ENCODE measurements at regions not wholly inside any gene's neighbourhood (a gene's known extent, or its start where the extent isn't known, plus 50 kb on each side); places are given as distances from the start of the nearest gene placed in this dataset.

DNA sequence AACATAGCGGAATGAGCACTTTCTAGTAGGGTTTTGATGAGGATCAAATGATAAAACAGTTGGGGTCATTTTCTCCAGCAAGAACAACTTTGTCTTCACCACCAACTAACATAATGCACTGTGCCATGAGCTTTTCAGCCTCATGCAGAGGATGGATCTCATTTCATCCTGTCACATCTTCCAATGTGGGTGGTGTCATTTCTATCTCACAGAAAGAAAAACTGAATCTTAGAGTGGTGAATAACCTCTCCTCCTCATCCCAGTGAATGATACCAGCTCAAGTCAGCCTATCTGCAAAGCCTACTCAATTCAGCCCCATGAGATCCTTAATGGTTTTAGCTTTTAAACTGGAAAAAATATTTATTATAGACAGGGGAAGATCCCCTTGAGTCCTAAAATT lies 1147.2 kb downstream of the VRK1 start:
- Histone ChIP-seq H3F3A (ENCODE audit: insufficient read depth, low read length, poor library complexity, severe bottlenecking) (no peaks in the 10 kb centered on the region), H3K9ac (ENCODE audit: low read length) (no peak overlapping the region), H3K9me2 (ENCODE audit: insufficient read depth, low read length) (no peaks in the 10 kb centered on the region), H4K20me1 (ENCODE audit: insufficient read depth) (no peaks in the 10 kb centered on the region), H3K27me3 (ENCODE audit: insufficient read depth, low read depth, low read length) (no peaks in the 10 kb centered on the region), H2AFZ (ENCODE audit: low read depth, low read length) (no peak overlapping the region), H3K27ac (ENCODE audit: low read length) (no peak overlapping the region), H3K9me3 (ENCODE audit: low read length) (no peaks in the 10 kb centered on the region), H3K4me2 (ENCODE audit: low read length) (no peak overlapping the region), H3K36me3 (ENCODE audit: insufficient read depth, low read length) (no peaks in the 10 kb centered on the region), H3K79me2 (replicated peaks; ENCODE audit: insufficient read depth, low read length) (no peaks in the 10 kb centered on the region), H3K4me3 (ENCODE audit: low read length) (no peak overlapping the region)
- TF ChIP-seq MXI1 (conservative IDR thresholded peaks at IDR 0.05; ENCODE audit: poor library complexity, severe bottlenecking): no peak

DNA sequence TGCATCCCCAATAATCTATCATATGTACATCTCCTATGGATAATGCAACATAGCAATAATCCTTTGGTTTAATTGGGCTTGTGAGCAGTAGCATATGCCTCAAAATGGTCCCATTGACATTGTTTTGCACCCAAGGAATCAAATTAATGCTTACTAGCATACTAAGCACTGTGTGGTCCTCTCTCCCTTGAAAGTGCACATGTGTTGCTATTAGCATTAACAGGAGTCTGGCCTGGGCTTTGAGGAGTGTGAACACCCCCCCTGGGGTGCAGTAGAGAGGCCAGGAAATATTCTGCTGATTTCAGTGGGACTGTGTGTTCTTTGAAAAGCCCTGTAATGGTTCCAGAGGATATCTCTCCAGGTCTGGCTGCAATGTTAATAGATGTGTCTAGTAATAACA lies 1148.4 kb downstream of the VRK1 start:
- H3K4me3 ChIP-seq (ENCODE audit: low read length): no peak overlapping the region
- H3F3A ChIP-seq (ENCODE audit: insufficient read depth, low read length, poor library complexity, severe bottlenecking): no peaks in the 10 kb centered on the region
- H3K27me3 ChIP-seq (ENCODE audit: insufficient read depth, low read depth, low read length): no peaks in the 10 kb centered on the region
- H3K36me3 ChIP-seq (ENCODE audit: insufficient read depth, low read length): no peaks in the 10 kb centered on the region
- H3K79me2 ChIP-seq (replicated peaks; ENCODE audit: insufficient read depth, low read length): no peaks in the 10 kb centered on the region
- H3K4me2 ChIP-seq (ENCODE audit: low read length): no peak overlapping the region
- TF ChIP-seq POLR2AphosphoS5 (IDR thresholded peaks at IDR 0.05): no peak
- TF ChIP-seq EP300 (conservative IDR thresholded peaks at IDR 0.05; ENCODE audit: poor library complexity, severe bottlenecking): no peak
- no peak for TF ChIP-seq MXI1 (conservative IDR thresholded peaks at IDR 0.05; ENCODE audit: poor library complexity, severe bottlenecking)
- TF ChIP-seq, protein P1, sequence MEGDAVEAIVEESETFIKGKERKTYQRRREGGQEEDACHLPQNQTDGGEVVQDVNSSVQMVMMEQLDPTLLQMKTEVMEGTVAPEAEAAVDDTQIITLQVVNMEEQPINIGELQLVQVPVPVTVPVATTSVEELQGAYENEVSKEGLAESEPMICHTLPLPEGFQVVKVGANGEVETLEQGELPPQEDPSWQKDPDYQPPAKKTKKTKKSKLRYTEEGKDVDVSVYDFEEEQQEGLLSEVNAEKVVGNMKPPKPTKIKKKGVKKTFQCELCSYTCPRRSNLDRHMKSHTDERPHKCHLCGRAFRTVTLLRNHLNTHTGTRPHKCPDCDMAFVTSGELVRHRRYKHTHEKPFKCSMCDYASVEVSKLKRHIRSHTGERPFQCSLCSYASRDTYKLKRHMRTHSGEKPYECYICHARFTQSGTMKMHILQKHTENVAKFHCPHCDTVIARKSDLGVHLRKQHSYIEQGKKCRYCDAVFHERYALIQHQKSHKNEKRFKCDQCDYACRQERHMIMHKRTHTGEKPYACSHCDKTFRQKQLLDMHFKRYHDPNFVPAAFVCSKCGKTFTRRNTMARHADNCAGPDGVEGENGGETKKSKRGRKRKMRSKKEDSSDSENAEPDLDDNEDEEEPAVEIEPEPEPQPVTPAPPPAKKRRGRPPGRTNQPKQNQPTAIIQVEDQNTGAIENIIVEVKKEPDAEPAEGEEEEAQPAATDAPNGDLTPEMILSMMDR (IDR thresholded peaks at IDR 0.05; ENCODE audit: poor library complexity, severe bottlenecking): no peak
- no peak for TF ChIP-seq RAD21 (conservative IDR thresholded peaks at IDR 0.05)
- TF ChIP-seq EZH2 (IDR thresholded peaks at IDR 0.05; ENCODE audit: borderline replicate concordance, insufficient read depth, low read length, poor library complexity, severe bottlenecking): no peak
- no peak for TF ChIP-seq TAF1 (IDR thresholded peaks at IDR 0.05; ENCODE audit: low read depth)
- TF ChIP-seq SMC3 (conservative IDR thresholded peaks at IDR 0.05; ENCODE audit: poor library complexity): no peak
- TF ChIP-seq, protein P2, sequence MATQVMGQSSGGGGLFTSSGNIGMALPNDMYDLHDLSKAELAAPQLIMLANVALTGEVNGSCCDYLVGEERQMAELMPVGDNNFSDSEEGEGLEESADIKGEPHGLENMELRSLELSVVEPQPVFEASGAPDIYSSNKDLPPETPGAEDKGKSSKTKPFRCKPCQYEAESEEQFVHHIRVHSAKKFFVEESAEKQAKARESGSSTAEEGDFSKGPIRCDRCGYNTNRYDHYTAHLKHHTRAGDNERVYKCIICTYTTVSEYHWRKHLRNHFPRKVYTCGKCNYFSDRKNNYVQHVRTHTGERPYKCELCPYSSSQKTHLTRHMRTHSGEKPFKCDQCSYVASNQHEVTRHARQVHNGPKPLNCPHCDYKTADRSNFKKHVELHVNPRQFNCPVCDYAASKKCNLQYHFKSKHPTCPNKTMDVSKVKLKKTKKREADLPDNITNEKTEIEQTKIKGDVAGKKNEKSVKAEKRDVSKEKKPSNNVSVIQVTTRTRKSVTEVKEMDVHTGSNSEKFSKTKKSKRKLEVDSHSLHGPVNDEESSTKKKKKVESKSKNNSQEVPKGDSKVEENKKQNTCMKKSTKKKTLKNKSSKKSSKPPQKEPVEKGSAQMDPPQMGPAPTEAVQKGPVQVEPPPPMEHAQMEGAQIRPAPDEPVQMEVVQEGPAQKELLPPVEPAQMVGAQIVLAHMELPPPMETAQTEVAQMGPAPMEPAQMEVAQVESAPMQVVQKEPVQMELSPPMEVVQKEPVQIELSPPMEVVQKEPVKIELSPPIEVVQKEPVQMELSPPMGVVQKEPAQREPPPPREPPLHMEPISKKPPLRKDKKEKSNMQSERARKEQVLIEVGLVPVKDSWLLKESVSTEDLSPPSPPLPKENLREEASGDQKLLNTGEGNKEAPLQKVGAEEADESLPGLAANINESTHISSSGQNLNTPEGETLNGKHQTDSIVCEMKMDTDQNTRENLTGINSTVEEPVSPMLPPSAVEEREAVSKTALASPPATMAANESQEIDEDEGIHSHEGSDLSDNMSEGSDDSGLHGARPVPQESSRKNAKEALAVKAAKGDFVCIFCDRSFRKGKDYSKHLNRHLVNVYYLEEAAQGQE (IDR thresholded peaks at IDR 0.05; ENCODE audit: borderline replicate concordance): no peak
- no peak overlapping the region for H2AFZ ChIP-seq (ENCODE audit: low read depth, low read length)
- no peaks in the 10 kb centered on the region for H4K20me1 ChIP-seq (ENCODE audit: insufficient read depth)
- no peak overlapping the region for H3K27ac ChIP-seq (ENCODE audit: low read length)
- H3K9ac ChIP-seq (ENCODE audit: low read length): no peak overlapping the region
- no peaks in the 10 kb centered on the region for H3K9me2 ChIP-seq (ENCODE audit: insufficient read depth, low read length)
- H3K9me3 ChIP-seq (ENCODE audit: low read length): no peaks in the 10 kb centered on the region

DNA sequence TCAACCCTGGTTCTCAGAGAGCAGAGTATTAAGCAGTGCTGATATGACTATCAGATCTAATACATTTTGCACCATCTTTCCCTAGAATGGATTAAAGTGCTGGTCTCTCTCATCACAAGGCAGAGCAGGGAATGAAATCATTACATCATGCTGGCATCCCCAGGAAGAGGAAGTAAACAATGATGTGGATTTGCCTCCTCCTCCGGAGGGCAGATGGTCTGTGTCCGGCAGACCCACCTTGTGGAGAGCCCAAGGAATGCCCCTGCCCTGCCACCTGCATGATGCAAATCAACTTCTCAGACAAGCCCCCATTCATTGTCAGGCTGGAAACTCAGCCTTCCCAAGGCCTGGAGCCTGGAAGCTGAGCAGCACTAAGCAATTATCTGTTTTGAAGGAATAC lies 1149.1 kb downstream of the VRK1 start:
- no peak overlapping the region for H3K4me3 ChIP-seq (ENCODE audit: low read length)
- H4K20me1 ChIP-seq (ENCODE audit: insufficient read depth): no peaks in the 10 kb centered on the region
- H3K4me2 ChIP-seq (ENCODE audit: low read length): no peak overlapping the region
- no peaks in the 10 kb centered on the region for H3K27me3 ChIP-seq (ENCODE audit: insufficient read depth, low read depth, low read length)
- H3K9ac ChIP-seq (ENCODE audit: low read length): no peak overlapping the region
- H2AFZ ChIP-seq (ENCODE audit: low read depth, low read length): no peak overlapping the region
- no peaks in the 10 kb centered on the region for H3K36me3 ChIP-seq (ENCODE audit: insufficient read depth, low read length)
- no peaks in the 10 kb centered on the region for H3K9me3 ChIP-seq (ENCODE audit: low read length)
- H3K79me2 ChIP-seq (replicated peaks; ENCODE audit: insufficient read depth, low read length): no peaks in the 10 kb centered on the region
- TF ChIP-seq, protein P2 (IDR thresholded peaks at IDR 0.05; ENCODE audit: borderline replicate concordance): no peak
- TF ChIP-seq, protein P1 (IDR thresholded peaks at IDR 0.05; ENCODE audit: poor library complexity, severe bottlenecking): no peak
- TF ChIP-seq RAD21 (conservative IDR thresholded peaks at IDR 0.05) (no peak), EZH2 (IDR thresholded peaks at IDR 0.05; ENCODE audit: borderline replicate concordance, insufficient read depth, low read length, poor library complexity, severe bottlenecking) (no peak), EP300 (conservative IDR thresholded peaks at IDR 0.05; ENCODE audit: poor library complexity, severe bottlenecking) (no peak), TAF1 (IDR thresholded peaks at IDR 0.05; ENCODE audit: low read depth) (no peak), SMC3 (conservative IDR thresholded peaks at IDR 0.05; ENCODE audit: poor library complexity) (no peak), MXI1 (conservative IDR thresholded peaks at IDR 0.05; ENCODE audit: poor library complexity, severe bottlenecking) (no peak), POLR2AphosphoS5 (IDR thresholded peaks at IDR 0.05) (no peak)
- no peak overlapping the region for H3K27ac ChIP-seq (ENCODE audit: low read length)
- H3K9me2 ChIP-seq (ENCODE audit: insufficient read depth, low read length): no peaks in the 10 kb centered on the region
- no peaks in the 10 kb centered on the region for H3F3A ChIP-seq (ENCODE audit: insufficient read depth, low read length, poor library complexity, severe bottlenecking)

All from neural cell (in vitro differentiated cells).